ENCODE measurements at regions not wholly inside any gene's neighbourhood (a gene's known extent, or its start where the extent isn't known, plus 50 kb on each side); places are given as distances from the start of the nearest gene placed in this dataset.

DNA sequence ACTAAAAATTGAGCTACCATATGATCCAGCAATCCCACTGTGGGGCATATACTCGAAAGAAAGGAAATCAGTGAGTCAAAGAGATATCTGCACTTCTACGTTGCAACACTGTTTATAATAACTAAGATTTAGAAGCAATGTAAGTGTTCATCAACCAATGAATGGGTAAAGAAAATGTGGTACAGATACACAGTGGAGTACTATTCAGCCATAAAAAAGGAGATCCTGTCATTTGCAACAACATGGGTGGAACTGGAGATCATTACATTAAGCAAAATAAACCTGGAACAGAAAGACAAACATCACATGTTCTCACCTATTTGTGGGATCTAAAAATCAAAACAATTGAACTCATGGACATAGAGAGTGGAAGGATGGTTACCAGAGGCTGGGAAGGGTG lies 385.0 kb upstream of the TRIB2 start:
- no peaks in the 10 kb centered on the region for H3K9me3 ChIP-seq
- no peak for DNase-seq (ENCODE audit: low spot score in 2 of 2)
- H3K27me3 ChIP-seq: no peaks in the 10 kb centered on the region
- H3K27ac ChIP-seq: no peak overlapping the region
- 93% methylated on average over 2 of the region's 2 CpGs for WGBS
- no peaks in the 10 kb centered on the region for H3K4me1 ChIP-seq
- no peak overlapping the region for H3K4me3 ChIP-seq
- no peak for TF ChIP-seq POLR2A (IDR thresholded peaks at IDR 0.05)
- TF ChIP-seq EP300 (IDR thresholded peaks at IDR 0.05): no peak
- no peak for TF ChIP-seq POLR2AphosphoS5 (IDR thresholded peaks at IDR 0.05)
- TF ChIP-seq, protein P1, sequence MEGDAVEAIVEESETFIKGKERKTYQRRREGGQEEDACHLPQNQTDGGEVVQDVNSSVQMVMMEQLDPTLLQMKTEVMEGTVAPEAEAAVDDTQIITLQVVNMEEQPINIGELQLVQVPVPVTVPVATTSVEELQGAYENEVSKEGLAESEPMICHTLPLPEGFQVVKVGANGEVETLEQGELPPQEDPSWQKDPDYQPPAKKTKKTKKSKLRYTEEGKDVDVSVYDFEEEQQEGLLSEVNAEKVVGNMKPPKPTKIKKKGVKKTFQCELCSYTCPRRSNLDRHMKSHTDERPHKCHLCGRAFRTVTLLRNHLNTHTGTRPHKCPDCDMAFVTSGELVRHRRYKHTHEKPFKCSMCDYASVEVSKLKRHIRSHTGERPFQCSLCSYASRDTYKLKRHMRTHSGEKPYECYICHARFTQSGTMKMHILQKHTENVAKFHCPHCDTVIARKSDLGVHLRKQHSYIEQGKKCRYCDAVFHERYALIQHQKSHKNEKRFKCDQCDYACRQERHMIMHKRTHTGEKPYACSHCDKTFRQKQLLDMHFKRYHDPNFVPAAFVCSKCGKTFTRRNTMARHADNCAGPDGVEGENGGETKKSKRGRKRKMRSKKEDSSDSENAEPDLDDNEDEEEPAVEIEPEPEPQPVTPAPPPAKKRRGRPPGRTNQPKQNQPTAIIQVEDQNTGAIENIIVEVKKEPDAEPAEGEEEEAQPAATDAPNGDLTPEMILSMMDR (IDR thresholded peaks at IDR 0.05): no peak
- no peaks in the 10 kb centered on the region for H3K36me3 ChIP-seq

DNA sequence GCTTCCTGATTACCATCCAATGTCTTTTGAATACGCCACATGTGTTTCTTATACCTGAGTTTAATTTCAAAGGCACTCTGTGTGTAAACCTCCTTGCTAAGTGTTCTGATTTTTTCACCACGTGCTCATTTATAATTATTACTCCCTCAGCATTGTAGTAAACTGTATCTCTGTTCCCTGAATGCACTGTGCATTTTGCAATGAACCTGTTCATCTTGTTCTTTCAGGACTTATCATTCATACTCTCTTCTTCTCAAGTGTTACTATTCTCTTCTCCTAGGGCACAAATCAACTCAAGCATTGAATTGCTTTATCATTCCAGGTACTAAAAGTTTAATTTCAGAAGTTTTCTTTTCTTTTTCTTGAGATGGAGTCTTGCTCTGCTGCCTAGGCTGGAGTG lies 383.4 kb upstream of the TRIB2 start:
- 68% methylated on average over 2 of the region's 2 CpGs for WGBS
- Histone ChIP-seq H3K4me1 (no peaks in the 10 kb centered on the region), H3K27me3 (no peaks in the 10 kb centered on the region), H3K4me3 (no peak overlapping the region), H3K9me3 (no peaks in the 10 kb centered on the region), H3K36me3 (no peaks in the 10 kb centered on the region), H3K27ac (no peak overlapping the region)
- DNase-seq (ENCODE audit: low spot score in 2 of 2): no peak
- TF ChIP-seq POLR2A (IDR thresholded peaks at IDR 0.05) (no peak), POLR2AphosphoS5 (IDR thresholded peaks at IDR 0.05) (no peak), EP300 (IDR thresholded peaks at IDR 0.05) (no peak)
- TF ChIP-seq, protein P1 (IDR thresholded peaks at IDR 0.05): no peak

DNA sequence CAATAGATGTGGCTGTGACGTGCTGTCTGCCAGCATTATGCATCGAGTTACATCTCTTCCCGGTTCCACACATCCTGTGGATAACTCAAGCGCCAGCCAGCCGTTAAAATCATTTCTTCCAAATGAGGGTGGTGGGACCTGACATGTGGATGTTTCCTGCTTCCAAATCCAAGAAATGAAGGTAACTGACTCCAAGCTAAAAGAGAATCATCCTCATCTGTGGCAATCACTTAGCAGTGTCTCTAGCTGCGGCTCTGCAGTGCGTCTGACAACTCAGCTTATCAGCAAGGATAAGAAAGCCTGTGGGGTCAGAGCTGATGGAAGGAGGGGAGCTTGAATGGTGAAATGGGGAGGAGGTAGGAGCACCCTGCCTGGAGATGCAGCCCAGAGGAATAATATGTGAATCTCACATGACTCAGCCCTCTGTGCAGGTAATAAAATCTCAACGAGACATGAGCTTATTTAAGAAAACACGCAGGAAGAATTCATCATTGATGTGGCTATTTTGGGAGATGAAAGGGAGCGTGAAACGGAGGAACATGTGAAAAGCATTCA lies 382.2 kb upstream of the TRIB2 start:
- no peaks in the 10 kb centered on the region for H3K9me3 ChIP-seq
- H3K27ac ChIP-seq: no peak overlapping the region
- no peak overlapping the region for H3K4me3 ChIP-seq
- TF ChIP-seq, protein P1 (IDR thresholded peaks at IDR 0.05): no peak
- no peak for TF ChIP-seq EP300 (IDR thresholded peaks at IDR 0.05)
- WGBS: 65% methylated on average over 11 of the region's 11 CpGs
- H3K4me1 ChIP-seq: no peaks in the 10 kb centered on the region
- no peak for DNase-seq (ENCODE audit: low spot score in 2 of 2)
- H3K36me3 ChIP-seq: no peaks in the 10 kb centered on the region
- no peaks in the 10 kb centered on the region for H3K27me3 ChIP-seq

DNA sequence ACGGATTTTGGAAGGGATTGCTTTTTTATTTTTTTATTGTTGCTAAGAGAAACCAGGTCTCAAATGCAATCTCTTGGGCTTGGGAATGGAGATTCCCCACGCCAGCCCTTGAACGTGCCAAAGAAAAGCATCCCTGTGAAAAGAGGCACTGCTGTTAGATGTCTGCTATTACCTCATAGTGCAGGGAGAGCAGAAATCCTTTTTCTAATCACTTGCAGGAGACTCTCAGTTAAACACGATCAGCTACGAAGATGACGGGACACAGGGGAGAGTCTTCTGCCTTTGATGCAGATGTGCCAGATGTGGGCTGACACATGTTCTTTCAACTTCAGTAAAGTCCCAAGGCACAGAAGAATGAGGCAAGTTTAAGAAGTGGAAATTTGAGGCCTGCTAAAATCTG lies 381.6 kb upstream of the TRIB2 start:
- TF ChIP-seq POLR2AphosphoS5 (IDR thresholded peaks at IDR 0.05) (no peak), EP300 (IDR thresholded peaks at IDR 0.05) (no peak), POLR2A (IDR thresholded peaks at IDR 0.05) (no peak)
- TF ChIP-seq, protein P1 (IDR thresholded peaks at IDR 0.05): no peak
- H3K9me3 ChIP-seq: no peaks in the 10 kb centered on the region
- H3K27ac ChIP-seq: no peak overlapping the region
- H3K4me3 ChIP-seq: no peak overlapping the region
- DNase-seq (ENCODE audit: low spot score in 2 of 2): no peak
- H3K4me1 ChIP-seq: no peaks in the 10 kb centered on the region
- 53% methylated on average over 6 of the region's 6 CpGs for WGBS
- no peaks in the 10 kb centered on the region for H3K36me3 ChIP-seq
- H3K27me3 ChIP-seq: no peaks in the 10 kb centered on the region

DNA sequence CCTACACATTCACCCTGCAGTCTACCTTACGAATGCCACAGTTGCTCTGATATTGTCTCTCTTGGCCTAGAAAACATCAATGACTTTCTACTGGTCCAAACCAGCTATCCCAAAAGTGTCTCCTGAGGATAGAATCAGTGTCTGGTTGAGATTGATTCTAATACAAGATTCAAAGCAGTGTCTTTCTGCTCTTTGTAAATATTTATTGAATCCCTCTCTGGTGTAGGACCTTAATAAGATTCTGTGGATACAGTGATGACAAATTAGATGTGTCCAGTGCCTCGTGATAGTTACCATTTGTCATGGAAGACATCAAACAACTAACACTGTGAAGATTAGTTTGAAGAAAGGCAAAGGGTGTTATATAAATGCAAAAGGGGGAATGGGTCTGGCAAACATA lies 380.7 kb upstream of the TRIB2 start:
- Histone ChIP-seq H3K4me1 (no peaks in the 10 kb centered on the region), H3K27ac (no peak overlapping the region), H3K4me3 (no peak overlapping the region), H3K9me3 (no peaks in the 10 kb centered on the region), H3K36me3 (no peaks in the 10 kb centered on the region), H3K27me3 (no peaks in the 10 kb centered on the region)
- 90% methylated on average over 2 of the region's 2 CpGs for WGBS
- DNase-seq (ENCODE audit: low spot score in 2 of 2): no peak
- TF ChIP-seq POLR2AphosphoS5 (IDR thresholded peaks at IDR 0.05) (no peak), EP300 (IDR thresholded peaks at IDR 0.05) (no peak), POLR2A (IDR thresholded peaks at IDR 0.05) (no peak)
- TF ChIP-seq, protein P1 (IDR thresholded peaks at IDR 0.05): no peak

All from suprapubic skin (tissue), 4 donors.